ENCODE measurements at regions not wholly inside any gene's neighbourhood (a gene's known extent, or its start where the extent isn't known, plus 50 kb on each side); places are given as distances from the start of the nearest gene placed in this dataset.

DNA sequence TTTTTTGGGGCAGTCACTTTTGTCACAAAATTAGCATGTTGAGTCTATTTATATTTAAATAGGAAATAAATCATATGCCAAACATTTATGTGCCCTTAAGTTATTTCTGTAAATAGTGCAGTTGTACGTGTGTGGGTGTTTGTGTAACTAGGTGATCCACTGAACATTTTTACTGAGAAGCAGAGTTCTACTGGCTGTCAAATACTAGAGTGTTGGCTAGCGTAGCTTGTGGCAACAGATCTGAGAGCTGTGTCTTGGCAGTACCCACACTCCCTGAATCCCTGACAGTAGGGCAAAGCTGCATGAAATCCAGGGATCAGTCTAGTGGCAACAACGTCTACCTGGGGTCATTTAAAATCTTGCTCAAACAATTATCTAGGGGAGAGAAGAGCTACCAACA is 273.1 kb upstream of the SLC8A1 start:
- Mint-ChIP-seq H3K9me3 (peaks cover 0 to 2% (median 0%) of the 10 kb centered on the region in 7 donors), H3K36me3 (no peaks in the 10 kb centered on the region), H3K27me3 (ENCODE audit: low read depth in 3 of 3) (peaks cover 0 to 1% (median 0%) of the 10 kb centered on the region in 3 donors), H3K27ac (no peak overlapping the region), H3K4me1 (peaks cover 8% of the 10 kb centered on the region), H3K4me3 (no peak overlapping the region)
- no peak overlapping the region for H2AFZ ChIP-seq (ENCODE audit: insufficient read depth, low read depth, low read length, poor library complexity, severe bottlenecking)
- no peaks in the 10 kb centered on the region for H4K20me1 ChIP-seq (ENCODE audit: insufficient read depth, low read length)
- DNase-seq, result no peak
- H3K9me3 ChIP-seq (replicated peaks in 1 of 2; ENCODE audit: control insufficient read depth in 1 of 2, insufficient read depth in 1 of 2, low read length in 2 of 2), result no peaks in the 10 kb centered on the region
- H3K27me3 ChIP-seq (ENCODE audit: control insufficient read depth in 2 of 2, insufficient read depth in 2 of 2, low read length in 2 of 2), result no peaks in the 10 kb centered on the region
- no peak overlapping the region for H3K4me3 ChIP-seq (replicated peaks in 1 of 3; ENCODE audit: low read depth in 2 of 3, low read length in 3 of 3)
- H3K4me2 ChIP-seq (replicated peaks; ENCODE audit: extremely low read depth, low read length, poor library complexity, severe bottlenecking), result no peak overlapping the region
- H3K4me1 ChIP-seq (ENCODE audit: control insufficient read depth in 1 of 2, insufficient read depth in 2 of 2, low read length in 2 of 2), result peaks cover 0 to 3% of the 10 kb centered on the region in 2 donors
- H3K79me2 ChIP-seq (ENCODE audit: insufficient read depth, low read length), result no peaks in the 10 kb centered on the region
- TF ChIP-seq, protein P1, sequence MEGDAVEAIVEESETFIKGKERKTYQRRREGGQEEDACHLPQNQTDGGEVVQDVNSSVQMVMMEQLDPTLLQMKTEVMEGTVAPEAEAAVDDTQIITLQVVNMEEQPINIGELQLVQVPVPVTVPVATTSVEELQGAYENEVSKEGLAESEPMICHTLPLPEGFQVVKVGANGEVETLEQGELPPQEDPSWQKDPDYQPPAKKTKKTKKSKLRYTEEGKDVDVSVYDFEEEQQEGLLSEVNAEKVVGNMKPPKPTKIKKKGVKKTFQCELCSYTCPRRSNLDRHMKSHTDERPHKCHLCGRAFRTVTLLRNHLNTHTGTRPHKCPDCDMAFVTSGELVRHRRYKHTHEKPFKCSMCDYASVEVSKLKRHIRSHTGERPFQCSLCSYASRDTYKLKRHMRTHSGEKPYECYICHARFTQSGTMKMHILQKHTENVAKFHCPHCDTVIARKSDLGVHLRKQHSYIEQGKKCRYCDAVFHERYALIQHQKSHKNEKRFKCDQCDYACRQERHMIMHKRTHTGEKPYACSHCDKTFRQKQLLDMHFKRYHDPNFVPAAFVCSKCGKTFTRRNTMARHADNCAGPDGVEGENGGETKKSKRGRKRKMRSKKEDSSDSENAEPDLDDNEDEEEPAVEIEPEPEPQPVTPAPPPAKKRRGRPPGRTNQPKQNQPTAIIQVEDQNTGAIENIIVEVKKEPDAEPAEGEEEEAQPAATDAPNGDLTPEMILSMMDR (IDR thresholded peaks at IDR 0.05), result no peak
- intact Hi-C loops (cut with micrococcal nuclease), result no loop called here
- WGBS (ENCODE audit: insufficient coverage), result 94% methylated on average over 2 of the region's 3 CpGs
- no peak overlapping the region for H3K9ac ChIP-seq (ENCODE audit: insufficient read depth, low read length, poor library complexity, severe bottlenecking)
- no peaks in the 10 kb centered on the region for H3K36me3 ChIP-seq (replicated peaks in 1 of 2; ENCODE audit: control insufficient read depth in 1 of 2, insufficient read depth in 2 of 2, low read length in 2 of 2)
- no peak overlapping the region for H3K27ac ChIP-seq (ENCODE audit: low read depth in 1 of 2, low read length in 2 of 2)

- Mint-ChIP-seq H3K27me3 (ENCODE audit: low read depth in 3 of 3) (peaks cover 0 to 1% (median 0%) of the 10 kb centered on the region in 3 donors), H3K9me3 (peaks cover 0 to 2% (median 0%) of the 10 kb centered on the region in 7 donors), H3K36me3 (no peaks in the 10 kb centered on the region), H3K4me1 (peaks cover 8% of the 10 kb centered on the region), H3K4me3 (no peak overlapping the region), H3K27ac (no peak overlapping the region)
- Histone ChIP-seq H4K20me1 (ENCODE audit: insufficient read depth, low read length) (no peaks in the 10 kb centered on the region), H3K79me2 (ENCODE audit: insufficient read depth, low read length) (no peaks in the 10 kb centered on the region), H3K27ac (ENCODE audit: low read depth in 1 of 2, low read length in 2 of 2) (no peak overlapping the region), H3K9ac (ENCODE audit: insufficient read depth, low read length, poor library complexity, severe bottlenecking) (no peak overlapping the region), H2AFZ (ENCODE audit: insufficient read depth, low read depth, low read length, poor library complexity, severe bottlenecking) (no peak overlapping the region), H3K4me2 (replicated peaks; ENCODE audit: extremely low read depth, low read length, poor library complexity, severe bottlenecking) (no peak overlapping the region), H3K36me3 (replicated peaks in 1 of 2; ENCODE audit: control insufficient read depth in 1 of 2, insufficient read depth in 2 of 2, low read length in 2 of 2) (no peaks in the 10 kb centered on the region), H3K9me3 (replicated peaks in 1 of 2; ENCODE audit: control insufficient read depth in 1 of 2, insufficient read depth in 1 of 2, low read length in 2 of 2) (no peaks in the 10 kb centered on the region), H3K4me1 (ENCODE audit: control insufficient read depth in 1 of 2, insufficient read depth in 2 of 2, low read length in 2 of 2) (peaks cover 0 to 3% of the 10 kb centered on the region in 2 donors), H3K4me3 (replicated peaks in 1 of 3; ENCODE audit: low read depth in 2 of 3, low read length in 3 of 3) (no peak overlapping the region), H3K27me3 (ENCODE audit: control insufficient read depth in 2 of 2, insufficient read depth in 2 of 2, low read length in 2 of 2) (no peaks in the 10 kb centered on the region)
- DNase-seq, result no peak
- TF ChIP-seq, protein P1 (IDR thresholded peaks at IDR 0.05), result no peak
- intact Hi-C loops (cut with micrococcal nuclease), result no loop called here
- no CpG with 5 or more reads among the region's 2 CpGs for WGBS (ENCODE audit: insufficient coverage)
Measured at GRCh38 chr2:40725950-40726349, 274.1 kb upstream of the SLC8A1 start.
